HG03159 (cell line): ENCODE measurements at regions not wholly inside any gene's neighbourhood (a gene's known extent, or its start where the extent isn't known, plus 50 kb on each side); places are given as distances from the start of the nearest gene placed in this dataset.

Experiments used
- ATAC-seq: cut with Tn5 transposase; IDR thresholded peaks from one replicate; pipeline ENCODE4 v1.9.1; 2021; ENCODE audit warnings: mild to moderate bottlenecking, moderate library complexity; ENCODE audit not compliant: unreplicated experiment

DNA sequence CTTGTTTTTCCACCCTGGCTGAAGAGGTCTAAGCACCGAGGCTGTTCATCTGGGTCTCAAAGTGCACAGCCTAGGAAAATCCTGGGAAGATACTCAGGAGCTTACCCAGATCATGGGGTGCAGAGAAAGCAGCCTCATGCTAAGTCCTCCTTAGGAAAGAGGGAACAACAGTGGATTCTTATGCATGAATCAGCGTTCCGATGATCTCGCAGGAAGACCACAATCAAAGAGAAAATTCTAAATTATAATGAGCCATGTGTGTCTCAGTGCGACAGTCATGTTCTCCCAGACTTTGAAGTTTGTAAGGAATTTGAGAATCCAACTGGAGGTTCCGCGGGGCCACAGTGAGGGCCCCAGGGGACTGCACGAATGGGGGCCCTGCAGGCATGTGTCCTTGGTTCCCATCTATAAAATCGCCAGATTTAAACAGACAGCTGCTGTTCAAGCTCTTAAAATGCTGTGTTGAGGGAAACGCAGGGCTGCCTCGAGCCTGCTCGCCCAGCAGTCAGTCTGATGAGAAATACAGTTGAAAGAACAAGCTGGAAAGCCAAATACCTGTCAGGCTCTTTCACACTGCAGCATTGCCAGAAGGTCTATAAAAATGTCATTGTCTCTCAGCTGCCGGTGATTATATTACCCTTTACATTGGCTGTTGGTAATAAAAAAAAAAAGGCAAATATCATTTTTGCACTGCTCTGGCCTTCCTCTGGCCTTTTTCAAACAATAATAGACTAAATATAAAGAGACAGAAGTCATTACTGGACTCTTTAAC lies 152.1 kb downstream of the PMP22 start:
- no peak for ATAC-seq

DNA sequence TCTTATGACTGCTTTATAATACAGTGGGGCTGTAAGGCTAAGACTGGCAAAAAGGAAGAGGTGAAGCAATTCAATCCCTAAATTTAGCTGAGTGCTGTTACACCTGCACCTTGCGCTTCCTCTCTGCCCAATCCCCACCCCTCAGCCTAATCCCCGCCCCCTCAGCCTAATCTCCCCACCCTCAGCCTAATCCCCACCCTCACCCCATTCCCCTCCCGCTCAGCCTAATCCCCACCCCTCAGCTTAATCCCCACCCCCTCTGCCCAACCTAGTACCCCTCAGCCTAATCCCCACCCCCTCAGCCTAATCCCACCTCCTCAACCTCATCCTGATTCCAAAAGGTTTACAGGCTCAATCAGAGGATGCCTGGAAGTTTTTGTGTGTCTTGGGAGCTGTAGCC lies 155.5 kb downstream of the PMP22 start:
- ATAC-seq = no peak

DNA sequence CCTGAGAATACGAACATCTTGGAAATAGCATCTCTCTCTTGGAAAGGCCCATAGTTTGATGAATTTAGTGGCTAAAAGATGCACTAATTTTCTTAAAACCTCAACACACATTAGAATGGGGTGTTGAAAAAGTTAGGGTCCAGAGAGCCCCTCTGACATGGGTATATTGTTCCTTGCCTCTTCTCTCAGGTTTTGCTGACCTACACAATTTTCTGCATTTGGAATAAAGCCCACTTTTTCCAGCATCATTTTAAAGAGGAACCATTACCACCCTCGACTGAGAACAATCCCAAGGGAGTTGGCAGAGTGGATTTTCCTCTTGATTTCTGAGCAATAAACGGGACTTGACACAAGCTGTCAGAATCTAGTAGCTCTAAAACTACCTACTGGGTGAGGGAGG lies 156.1 kb downstream of the PMP22 start:
- no peak for ATAC-seq

DNA sequence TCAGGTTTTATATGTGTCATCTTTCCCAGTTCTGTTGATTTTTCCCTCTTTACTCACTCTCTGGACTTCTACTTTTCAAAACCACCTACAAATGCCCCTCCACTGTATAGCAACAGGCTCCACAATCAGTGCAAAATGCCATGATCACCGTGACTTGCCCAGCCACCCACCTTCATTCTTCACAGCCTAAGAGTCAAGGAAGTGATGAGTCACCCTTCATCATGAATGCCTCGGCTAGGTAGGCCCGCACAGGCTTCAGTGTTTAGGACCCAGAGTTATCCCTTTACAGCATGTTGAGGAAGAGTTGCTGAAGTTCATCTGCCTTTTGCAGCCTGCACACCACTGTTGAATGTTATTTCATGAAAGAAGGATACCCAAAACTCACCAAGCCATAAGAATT lies 158.6 kb downstream of the PMP22 start:
- no peak for ATAC-seq

DNA sequence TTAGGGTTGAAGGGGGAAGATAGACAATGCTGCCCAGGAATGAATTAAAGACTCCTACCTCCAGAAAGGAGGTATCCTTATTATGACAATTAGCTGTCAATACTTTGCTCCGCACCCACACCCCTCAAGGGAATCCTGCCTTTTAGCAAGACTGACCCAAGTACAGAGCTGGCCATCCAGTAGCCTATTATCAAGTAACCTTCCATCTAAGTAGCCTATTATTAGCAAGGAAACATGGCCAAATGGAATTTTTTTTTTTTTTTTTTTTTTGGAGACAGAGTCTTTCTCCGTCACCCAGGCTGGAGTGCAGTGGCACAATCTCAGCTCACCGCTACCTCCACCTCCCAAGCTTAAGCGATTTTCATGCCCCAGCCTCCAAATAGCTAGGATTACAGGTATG lies 161.3 kb downstream of the PMP22 start:
- no peak for ATAC-seq

DNA sequence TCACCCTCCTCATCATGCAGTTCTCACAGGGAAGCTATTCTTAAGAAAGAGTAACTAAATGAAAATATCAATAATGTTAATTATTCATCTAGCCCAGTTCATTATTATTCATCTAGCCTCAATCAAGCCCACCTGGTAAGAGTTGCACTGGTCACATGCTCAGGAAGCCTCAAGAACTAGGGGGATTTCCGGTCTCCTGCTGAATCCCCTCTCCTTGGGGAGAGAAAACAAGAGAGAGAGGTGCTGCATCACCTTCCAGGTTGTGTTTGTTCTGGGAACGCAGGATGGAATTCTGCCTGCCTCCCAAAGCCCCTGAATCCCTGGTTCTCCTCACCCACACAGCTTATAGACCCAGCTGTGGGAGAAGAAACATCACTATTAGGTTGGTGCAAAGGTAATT lies 164.0 kb downstream of the PMP22 start:
- no peak for ATAC-seq

DNA sequence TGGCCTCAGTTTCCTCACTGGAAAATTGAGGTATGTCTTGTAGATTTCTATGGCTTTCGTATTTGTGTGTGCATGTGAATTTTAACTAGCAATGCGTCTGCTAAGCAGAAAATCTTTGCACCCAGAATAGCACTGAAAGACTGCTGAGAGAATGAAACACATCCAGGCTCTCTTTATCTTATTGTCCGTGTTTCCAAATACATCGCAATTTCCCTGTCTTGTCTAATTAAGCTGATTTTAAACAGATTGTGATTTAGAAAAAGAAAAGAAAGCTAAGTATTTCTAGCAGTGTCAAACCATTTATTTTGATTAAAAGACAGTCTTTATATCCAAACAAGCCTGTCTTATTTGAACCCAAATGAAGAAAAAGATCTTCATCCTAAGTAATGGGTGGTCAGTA lies 168.6 kb downstream of the PMP22 start:
- no peak for ATAC-seq

DNA sequence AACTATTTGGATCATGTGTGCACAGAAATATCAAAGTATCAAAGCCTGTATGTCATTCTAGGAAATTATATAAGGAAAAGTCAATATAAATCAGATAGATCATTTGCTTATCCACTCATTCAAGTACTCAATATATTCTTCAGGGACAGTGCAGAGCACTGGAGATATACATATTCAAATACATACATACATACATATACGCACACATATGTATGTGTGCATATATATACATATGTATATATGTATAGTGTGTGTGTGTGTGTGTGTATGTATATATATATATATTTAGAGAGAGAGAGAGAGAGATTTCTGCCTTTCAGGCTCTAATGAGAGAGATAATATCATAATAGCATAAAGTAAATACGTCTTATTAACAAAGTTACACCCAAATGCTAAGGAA lies 169.2 kb downstream of the PMP22 start:
- no peak for ATAC-seq

DNA sequence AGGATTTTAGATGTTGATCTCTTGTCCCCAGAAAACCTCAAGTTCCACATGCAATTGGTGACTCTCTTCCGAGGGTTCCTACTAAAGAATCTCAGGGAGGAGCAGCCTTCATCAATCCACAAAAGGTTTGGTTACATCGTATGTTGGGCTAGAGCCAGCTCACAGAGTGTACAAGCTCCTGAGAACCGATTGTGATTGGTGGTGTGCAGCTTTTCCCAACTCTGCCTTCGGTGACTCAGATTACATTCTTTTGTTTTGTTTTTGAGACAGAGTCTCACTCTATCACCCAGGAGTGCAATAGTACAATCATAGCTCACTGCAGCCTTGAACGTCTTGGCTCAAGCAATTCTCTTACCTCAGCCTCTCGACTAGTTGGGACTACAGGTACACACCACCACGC lies 172.4 kb downstream of the PMP22 start:
- no peak for ATAC-seq

DNA sequence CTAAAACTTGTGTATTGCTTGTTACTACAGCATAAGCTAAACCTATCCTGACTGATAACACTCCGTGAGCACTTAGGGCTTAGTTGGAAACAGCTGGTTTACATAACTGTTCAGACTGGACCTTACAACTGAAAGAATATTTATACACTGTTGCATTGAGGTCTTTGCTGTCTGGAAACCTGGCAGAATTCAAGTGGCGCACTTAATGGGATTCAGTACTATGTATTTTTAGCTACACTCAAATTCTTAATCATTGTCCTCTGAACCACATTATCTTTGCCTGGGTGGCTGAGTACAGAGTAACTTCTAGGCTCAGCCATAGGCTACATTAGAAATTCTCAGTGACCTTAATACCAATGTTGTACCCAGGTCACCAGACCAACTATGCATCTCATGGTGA lies 172.9 kb downstream of the PMP22 start:
- ATAC-seq = no peak

DNA sequence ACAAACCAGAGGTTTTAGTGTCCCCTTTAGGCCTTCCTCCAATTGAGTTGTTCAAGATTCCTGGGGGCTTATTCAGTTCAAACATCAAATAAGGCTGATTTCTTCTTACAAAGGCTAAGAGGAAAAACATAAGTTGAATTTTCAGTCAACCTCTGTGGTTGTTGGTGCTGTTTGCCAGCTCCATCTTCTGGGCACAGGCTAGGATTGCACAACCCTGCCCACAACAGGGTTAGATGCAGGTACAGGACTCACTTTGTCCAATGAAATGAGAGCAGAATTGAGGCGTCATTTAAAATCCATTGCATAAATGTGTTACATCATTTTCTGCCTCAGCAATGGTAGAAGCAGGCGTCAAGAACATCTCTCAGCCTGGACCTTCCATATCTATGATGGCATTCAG lies 173.3 kb downstream of the PMP22 start:
- no peak for ATAC-seq

DNA sequence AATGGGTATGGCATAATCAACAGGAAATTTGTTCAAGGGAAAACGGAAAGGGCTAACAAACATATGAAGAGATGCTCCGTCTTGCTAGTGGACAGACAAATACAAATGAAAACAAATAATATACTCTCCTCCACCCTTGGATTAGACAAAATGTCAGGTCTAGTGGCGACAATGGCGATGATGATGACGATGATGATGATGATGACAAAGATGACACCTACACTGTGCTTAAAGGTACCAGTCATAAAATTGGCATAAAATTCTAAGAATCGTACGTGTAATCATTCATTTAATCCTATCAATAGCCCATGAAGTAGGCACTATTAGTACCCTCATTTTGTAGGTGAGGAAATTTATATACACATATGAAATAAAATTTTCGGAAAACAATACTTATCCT lies 174.6 kb downstream of the PMP22 start:
- no peak for ATAC-seq

DNA sequence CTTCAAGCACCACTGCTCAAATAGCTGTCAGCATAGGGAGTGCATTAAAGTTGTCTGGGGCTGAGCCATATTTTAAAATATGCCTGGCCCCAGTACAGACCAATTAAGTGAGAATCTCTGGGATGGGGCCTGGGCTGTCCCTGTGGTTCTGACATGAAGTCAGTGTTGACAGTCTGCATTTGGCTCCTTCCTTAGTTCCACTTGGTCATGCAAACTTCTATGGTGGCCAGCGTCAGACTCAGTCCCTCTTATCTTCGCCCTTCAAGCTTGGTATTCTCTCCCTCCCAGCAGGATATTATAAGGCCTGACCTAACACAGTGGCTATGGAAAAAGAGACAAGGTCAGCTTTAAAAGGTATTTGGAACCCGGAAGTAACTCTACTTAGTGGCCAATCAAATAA lies 177.2 kb downstream of the PMP22 start:
- ATAC-seq = no peak

DNA sequence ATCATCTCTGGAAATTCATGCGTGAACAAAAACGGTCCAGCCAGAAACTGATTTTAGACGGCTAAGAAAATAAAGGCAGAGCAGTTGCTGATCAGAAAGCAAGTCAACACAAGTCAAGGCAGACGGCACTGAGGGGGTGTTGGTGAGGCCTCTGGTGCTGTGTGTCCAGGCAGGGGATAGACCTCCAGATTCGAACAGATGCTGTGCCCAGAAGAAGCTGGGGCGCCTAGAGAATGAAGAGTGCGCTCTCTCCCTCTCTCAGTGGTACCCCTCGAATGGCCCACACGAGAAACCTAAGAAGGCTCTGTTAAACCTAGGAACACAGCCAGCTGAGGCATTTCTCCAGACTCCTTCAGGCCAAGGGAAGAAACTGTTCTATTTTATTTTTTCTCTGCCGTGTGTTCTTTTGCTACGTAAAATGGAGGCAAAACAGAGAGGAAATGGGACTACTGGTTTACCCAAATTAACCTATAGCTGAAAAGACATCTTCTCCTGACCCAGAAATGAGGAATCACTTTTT lies 178.3 kb downstream of the PMP22 start:
- no peak for ATAC-seq

DNA sequence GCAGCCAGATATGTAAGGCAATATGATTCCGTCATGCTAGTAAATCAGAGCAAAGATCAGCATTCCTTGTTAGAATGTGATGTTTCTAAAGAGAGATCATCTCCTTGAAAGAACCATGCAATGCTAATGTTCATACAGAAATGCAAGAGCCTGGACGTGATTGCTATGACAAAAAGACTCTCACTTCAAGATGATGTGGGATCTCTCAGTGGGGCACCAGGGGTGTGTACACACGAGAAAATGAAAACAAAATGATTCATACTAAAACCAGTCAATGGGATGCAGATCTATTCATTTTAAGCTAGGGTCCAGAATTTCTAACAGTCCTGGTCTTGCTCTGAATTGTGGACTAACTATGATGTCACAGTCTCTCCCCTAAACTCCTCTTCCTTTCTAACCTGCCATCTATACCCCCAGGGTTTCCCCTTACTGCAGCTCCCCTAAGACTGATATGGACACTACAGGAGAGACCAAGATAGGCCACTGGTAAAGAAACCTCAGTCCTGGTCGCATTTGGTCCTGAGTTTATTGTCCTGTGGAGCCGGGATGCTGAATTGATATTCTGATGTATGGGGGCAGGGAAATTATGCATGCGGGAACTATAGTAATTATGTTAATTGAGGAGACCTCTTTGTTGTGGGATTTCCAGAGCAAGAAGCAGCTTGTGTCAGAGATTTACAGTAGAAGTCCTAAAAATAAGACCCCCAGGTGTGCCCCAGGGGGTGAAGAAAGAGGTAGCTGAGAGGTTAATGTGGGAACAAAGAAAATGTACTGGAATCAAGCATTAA lies 179.0 kb downstream of the PMP22 start:
- ATAC-seq = no peak

DNA sequence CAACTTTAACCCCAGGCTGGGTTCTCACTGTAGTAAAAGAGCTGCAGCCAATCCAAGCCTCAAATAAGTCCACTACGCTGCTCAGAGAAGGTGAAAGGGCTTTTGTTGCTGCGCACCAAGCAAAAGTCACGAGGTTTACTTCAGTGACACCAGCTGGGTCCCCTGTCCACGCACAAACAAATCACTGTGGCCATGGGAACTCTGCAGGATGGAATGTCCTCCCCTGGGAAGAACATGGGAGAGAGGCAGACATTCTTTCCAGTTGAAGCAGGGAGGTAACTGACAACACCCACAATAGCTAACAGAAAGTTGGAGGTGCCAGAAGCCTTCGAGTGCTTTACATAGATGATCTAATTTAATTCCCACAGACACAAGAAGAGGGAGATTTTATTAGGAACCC lies 181.9 kb downstream of the PMP22 start:
- ATAC-seq = no peak

DNA sequence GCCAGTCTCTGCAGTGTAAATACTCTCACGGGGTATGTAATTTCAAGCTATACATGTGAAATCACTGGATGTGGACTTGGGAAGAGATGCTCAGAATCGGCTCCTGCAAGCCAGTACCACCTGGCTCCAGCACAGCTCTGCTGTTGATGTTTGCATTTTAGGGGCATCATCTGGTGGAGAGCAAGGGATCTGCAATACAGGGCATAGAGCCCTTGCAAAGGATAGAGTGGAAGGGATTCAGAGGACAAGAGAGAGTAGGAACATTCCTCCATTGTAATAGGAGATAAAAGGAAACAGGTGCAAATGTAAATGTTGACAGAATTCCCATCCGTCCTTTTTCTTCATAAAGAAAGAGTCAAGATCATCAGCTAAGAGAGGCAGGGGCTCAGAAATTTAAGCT lies 184.1 kb downstream of the PMP22 start:
- ATAC-seq = no peak

DNA sequence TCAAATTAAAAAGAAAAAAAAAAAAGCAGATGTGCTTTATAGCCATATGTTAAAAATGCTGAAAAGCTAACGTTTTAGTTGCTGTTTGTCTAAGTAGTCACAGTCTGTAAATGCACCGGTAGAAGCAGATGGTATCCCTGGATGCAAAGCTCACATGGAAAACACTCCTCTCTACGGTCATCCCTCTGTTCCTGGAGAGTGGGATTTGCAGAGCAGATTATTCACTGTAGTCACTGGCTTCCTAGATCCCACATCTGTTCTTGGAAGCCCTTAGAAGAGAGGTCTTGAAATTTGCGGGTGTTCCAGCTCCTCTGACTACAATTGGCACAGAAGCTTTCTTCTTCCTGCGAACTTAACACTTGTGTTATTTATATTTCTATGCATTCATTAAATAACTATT lies 186.6 kb downstream of the PMP22 start:
- ATAC-seq = no peak

DNA sequence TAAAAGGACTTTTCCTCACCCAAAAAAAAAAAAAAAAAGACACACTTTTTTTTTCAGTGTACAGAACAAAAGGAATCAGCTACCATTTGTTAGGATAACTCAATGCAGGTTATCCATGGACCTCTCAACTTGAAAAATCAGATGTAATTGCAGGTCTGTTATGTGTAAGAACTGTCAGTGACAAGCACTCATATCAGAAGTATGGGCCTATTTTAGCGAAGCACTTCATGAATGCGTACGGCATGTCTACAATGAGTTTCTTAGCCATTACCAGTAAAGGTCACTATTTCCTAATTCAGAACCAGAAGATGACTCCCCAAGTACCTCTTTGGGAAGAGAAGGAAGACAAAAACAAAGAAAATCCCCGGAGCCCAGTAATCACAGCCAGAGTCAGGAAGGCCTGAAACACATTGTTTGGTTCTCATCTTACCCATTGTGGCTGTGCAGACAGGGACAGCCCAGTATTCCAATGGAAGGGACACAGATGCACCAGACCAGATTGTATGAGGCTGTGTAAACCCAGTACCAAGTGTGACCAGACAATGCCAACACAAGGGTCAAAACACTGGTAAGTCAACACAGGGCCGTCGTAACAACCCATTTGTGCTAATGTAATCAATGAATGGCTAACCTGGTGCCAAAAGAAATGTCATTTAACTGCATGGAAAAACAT lies 188.0 kb downstream of the PMP22 start:
- ATAC-seq = no peak

DNA sequence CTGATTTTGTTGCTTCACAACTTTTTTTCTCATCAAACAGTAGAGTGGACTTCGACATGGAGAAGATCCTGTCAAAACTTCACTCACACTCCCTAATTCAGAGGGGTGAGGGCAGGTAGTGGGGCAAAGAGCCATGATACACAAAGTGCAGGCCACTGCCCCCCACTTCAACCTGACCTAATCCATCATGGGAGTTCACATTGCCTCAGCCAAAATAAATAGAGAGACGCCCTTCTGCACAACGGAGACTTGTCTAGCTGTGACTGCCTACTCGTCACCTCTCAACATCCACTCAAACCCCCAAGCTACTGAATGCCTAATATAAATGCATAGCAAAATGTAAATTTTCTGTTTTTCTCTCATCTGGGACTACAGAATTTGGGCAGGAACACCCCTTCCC lies 213.2 kb downstream of the PMP22 start:
- no peak for ATAC-seq

DNA sequence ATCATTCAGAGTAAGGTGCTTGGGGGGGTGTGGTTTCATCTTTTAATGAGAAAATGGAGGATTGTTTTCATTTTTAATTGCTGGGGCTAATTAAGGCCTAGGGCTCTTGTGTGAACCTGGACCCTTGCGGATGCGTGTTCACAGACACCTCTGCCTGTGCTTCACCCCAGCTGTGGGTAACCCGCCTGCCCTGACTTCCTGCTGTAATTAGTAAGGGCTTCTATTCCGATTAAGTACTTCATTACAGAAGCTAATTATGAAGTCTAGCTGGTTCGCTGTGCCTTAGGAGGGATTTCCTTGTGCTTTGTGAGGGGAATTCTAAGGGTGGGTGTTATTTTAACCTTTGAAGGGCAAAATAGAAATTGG lies 215.3 kb downstream of the PMP22 start:
- ATAC-seq = no peak
